Hematopoietic multipotent progenitor cell treated with erythropoietin and hydrocortisone succinate and interleukin-3 and kit ligand, for 15 days (in vitro differentiated cells): ENCODE measurements at regions not wholly inside any gene's neighbourhood (a gene's known extent, or its start where the extent isn't known, plus 50 kb on each side); places are given as distances from the start of the nearest gene placed in this dataset.

Source experiments
- DNase-seq: peaks from one replicate; pipeline ENCODE4 v3.0.0-alpha.2; 2015; ENCODE audit warnings: low spot score

- DNase-seq, result no peak
Measured at GRCh38 chr13:33628662-33629061, 189.3 kb upstream of the RFC3 start.

GRCh38 chr13:33629605-33630360, 188.2 kb upstream of the RFC3 start:
- no peak for DNase-seq

- no peak for DNase-seq
Measured at GRCh38 chr13:33633701-33634545, 184.0 kb upstream of the RFC3 start.

DNA sequence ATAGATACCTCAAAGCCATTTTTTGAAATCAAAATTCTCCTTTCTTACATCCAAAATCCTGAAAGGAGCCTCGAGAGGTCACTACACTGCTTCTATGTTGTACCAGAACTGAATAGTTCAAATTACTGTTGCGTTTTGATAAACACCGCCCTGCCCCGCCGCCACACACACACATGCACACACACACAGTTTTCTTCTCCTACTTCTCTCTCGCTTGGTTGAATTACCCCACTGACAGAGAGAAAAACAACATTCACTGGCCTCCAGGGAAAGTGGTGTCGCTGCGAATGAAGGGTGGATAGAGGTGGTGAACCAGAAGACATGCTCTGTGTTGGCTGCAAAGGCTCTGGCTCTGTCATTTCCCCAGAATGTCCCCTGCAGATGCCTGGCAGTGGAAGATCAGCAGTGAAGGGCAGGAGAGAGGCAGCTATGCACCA, 183.4 kb upstream of the RFC3 start:
- DNase-seq, result no peak

DNA sequence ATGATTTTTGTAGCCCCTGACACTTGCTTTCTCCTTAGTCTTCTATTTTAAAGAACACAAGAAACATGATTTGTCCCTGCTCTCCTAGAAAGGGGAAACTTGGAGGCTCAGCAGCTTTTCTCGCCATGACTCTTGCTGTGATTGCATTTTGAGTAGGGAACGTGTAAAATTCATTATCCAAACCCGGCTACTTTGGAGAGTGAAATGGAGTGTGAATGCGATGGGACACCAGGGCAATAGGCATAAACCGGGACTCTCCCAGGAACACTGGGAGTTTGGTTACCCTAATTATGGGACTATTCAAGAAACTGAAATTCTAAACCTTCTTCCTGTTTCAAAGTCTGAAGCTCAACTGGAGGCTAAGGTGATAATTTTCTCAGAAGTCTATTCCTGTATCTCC, 181.7 kb upstream of the RFC3 start:
- no peak for DNase-seq

DNA sequence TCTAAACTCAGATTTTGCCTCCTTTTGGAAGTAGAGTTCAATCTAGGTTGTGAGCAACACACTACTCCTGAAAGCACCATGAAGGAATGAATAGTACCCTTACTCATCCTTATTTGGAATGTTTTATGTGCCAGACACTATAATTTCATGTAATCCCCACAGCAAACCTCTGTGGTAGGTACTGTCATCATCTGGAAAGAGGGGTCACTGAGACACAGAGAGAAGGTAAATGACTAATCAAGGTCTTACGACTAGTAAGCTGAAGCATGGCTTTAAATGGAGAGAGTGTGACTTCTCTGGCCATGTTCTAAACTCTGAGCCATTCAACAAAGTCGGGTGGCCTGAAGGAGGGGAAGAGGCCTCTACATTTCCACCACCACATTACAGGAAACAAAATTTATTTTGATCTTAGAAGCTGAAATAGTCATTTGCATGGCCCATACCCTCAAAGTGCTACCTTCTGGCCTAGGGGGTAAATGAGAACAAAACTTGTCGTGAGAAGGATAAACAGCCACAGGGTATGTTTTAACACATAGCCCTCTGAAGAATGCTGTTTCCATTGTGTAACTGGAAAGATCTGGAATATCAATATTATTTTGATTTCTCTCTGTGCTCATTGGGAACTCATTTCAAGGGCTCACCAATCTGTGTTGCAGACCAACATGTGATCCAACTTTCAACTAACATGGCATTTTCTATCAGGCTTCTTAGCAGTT, 180.8 kb upstream of the RFC3 start:
- DNase-seq, result no peak

GRCh38 chr13:33637978-33638743, 179.8 kb upstream of the RFC3 start:
- DNase-seq, result no peak

- no peak for DNase-seq
Measured at GRCh38 chr13:33639158-33639557, 178.8 kb upstream of the RFC3 start.

GRCh38 chr13:33639626-33640080, 178.3 kb upstream of the RFC3 start:
- DNase-seq, result no peak

DNA sequence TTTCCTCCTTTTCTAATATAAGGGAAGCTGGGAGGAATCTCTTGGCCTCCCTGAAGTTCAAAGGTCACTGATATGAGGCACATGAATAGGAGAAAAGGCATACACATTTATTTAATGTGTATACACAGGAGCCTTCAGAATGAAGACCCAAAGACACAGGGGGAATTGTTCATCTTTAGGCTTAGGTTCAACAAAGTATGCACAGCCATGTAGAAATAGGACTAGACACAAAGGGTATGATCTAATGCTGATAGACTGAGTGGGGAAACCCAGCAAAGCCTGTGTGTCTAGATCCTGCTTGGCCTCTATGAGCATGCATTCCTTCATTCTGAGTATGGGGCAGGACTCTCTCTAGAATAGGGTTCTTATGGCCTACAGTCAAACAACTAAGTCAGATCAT, 177.1 kb upstream of the RFC3 start:
- no peak for DNase-seq

DNA sequence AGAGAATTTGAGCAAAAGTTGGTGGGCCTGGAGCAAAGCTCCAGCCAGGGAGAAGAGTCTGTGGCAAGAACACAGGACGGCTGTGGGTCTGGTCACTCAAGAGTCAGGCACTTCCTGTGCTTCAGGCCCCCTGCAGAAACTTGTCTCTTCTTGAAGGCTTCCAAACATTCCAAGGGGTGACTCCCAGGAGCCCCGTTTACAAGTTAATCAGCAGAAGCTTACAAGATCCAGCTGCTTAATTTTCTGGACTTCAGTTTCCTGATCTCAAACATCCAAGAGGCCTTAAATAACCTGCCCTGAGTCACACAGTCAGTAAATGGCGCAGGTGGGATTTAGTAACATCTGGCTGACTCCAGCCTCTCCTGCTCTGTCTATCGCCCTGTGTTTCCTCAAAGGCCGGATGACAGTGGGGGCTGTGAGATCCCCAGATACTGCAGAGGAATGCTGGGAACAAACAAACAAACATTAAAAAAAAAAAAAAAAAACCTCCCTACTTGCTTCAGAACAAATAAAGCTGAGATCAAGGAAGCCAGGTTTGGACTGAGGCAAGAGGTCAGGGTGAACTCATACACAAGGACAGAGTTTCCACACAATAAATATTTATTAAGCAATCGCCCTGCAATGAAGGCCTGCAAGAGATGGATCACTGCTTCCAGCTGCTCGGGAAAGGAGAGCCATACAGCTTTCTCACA, 175.4 kb upstream of the RFC3 start:
- DNase-seq, result no peak

DNA sequence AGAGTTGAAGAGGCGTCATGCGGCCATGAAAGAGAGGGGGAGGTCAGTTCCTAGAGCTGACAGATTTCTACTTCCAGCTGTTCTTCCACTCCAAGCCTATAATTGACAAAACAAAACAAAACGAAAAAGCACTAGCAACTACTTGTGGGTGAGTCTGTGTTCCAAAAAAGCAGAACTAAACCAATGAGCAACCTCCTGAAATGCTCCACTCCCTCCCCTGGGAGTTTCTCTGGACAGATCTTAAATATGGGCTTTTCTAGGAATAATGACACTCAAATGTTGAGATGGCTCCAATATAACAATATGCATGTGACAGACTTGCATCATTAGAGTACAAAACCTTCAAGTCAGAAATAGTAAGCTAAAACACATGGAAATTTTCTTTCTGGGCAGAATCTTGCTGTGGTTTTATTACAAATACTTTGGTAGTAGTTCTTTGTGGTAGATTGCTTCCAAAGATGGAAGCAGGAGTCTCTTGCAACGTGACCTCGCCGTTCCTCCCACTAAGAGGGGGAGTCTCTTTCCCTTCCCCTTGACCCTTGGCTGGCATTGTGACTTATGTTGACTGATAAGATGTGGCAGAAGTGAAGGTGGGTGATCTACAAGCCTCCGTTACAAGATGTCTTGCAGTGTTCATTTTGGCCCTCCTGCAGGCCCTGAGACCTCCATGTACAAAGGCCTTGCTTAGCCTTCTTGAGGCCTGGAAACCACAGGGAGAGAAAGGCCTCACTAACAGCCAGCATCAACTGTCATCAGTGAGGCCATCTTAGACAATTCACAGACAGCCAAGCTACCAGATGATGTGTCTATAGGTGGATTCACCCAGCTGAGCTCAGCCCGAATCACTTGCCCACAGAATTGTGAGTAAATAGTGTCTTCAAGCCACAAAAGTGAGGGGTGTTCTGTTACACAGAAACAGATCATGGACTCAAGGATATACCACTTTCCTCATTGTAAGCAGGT, 173.1 kb upstream of the RFC3 start:
- DNase-seq, result no peak

- no peak for DNase-seq
Measured at GRCh38 chr13:33645591-33646554, 172.1 kb upstream of the RFC3 start.

DNA sequence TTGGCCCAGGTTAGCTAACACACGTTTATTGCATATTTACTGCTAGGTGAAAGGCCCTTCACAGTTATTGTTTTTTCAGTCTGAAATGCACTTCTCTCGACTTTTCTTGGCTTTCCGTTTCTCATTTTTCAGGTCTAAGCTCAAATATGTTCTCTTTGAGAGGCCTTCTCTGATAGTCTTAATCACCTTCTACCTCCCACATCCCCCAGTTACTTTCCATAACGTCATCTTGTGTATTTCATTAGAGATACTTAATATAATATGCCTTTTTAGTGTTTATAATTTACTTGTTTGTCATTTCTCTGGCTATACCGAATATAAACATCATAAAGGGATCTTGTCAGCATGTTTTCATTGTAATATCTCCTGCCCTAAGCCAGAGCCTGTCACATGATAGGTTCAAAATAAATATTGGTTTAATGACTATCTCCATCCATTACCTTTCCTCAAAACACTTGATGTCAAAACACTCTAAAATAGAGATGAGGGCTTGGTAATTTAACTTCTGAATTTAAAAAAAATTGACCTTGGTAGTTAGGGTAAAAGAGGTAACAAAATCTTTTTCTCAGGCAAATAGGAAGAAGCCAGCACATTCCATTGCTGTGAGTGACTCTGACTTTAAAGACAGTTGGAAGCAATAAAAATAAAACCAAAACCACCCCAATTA, 168.6 kb upstream of the RFC3 start:
- no peak for DNase-seq

DNA sequence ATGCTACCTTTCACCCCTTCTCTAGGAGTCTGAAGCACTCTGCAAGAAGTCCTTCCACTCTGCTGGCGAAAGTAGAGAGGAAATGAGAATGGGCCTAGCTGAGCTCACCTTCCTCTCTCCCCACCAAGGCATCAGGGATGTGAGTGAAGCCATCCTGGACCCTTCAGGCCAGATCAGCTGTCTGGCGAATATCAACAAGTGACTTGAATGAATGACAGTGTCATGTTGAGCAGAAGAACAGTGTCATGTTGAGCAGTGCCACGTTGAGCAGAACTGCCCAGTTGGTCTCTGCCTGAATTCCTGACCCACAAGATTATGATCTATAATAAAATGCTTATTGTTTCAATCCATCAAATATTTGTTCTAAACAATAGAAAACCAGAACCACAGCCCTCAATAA, 166.2 kb upstream of the RFC3 start:
- DNase-seq, result no peak

GRCh38 chr13:33657274-33657673, 160.7 kb upstream of the RFC3 start:
- DNase-seq, result no peak

- DNase-seq, result no peak
Measured at GRCh38 chr13:33659466-33659865, 158.5 kb upstream of the RFC3 start.

- no peak for DNase-seq
Measured at GRCh38 chr13:33659894-33660293, 158.1 kb upstream of the RFC3 start.
